GM21529 (cell line): ENCODE measurements at regions not wholly inside any gene's neighbourhood (a gene's known extent, or its start where the extent isn't known, plus 50 kb on each side); places are given as distances from the start of the nearest gene placed in this dataset.
"Not testable (repeated sequence)": the region's sequence is repeated elsewhere in the genome, so short reads cannot be mapped to it uniquely, and the experiment has no call there.

ENCODE experiments used
- ATAC-seq: cut with Tn5 transposase; IDR thresholded peaks from one replicate; pipeline ENCODE4 v1.9.1; 2021; ENCODE audit not compliant: unreplicated experiment

DNA sequence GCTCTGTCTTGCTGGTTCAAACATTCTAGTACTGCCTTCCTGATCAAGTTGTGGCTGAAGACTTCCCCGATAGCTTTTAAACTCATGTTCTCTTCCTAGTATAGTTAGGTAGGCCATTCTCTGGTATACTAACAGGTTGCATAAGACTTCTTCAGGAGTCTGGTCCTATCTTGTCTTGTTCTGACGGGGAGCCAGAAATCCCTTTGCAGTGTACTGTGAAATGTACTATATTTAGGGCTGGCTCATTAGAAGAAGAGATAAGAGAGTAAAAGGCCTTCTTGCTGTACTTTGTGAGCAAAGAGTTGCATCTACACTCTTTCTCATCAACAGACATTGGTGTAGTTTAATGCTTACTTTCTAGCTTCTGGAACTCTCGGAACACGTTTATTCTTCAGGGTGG lies 331.9 kb downstream of the NUP35 start:
- ATAC-seq: no peak

DNA sequence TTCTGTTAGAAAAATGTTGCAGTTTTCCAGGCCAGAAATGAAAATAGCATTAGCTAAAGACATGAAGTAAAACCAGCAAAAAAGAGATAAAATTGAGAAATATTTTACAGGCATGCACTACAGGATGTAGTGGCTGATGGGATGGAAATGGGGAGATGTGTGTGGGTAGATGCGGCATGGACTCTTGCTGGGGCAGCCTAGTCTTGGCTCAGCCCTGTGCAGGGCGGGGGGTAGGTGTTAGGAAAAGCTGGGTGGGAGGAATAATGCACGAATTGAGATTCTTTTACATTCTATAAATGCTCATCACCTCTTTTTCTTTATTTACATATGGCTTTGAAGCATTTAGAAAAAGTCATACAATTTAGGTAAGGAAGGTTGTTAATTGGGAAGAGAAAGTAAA lies 334.2 kb downstream of the NUP35 start:
- no peak for ATAC-seq

DNA sequence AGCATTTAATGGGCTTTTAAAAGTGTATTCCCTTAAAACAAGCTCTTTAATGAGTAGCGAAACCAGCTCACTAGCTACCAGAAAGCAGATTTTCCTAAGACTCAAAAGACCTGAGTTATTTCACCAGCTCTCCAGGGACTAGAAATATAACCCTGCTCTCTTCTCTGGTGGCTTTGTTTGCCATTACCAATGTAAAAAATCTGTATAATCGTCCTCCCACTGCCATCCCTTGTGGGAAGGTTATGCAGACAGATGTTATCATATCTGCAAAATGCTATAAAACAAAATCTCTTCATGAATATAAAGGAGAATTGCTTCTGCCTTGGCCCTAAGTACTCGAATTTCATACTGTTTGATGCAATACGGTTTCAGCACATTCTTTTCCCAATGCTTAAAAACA lies 335.2 kb downstream of the NUP35 start:
- no peak for ATAC-seq

DNA sequence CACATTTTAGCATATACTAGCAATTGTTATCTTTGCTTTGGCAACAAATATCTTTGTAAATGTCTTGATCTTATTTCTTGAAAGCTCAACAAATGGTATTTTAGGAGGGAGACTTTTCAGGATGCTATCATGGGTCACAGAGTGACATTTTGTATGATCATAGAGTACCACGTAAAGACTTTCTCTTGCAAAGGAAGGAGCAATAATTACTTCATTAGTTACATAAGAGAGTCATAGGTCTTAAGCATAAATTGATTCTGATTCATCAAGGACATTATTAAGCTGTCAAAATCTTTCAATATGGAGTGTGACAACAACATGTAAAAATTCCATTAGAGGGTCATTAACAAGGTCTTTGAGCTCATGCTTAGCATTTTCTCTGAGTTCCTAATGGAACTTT lies 339.6 kb downstream of the NUP35 start:
- no peak for ATAC-seq

DNA sequence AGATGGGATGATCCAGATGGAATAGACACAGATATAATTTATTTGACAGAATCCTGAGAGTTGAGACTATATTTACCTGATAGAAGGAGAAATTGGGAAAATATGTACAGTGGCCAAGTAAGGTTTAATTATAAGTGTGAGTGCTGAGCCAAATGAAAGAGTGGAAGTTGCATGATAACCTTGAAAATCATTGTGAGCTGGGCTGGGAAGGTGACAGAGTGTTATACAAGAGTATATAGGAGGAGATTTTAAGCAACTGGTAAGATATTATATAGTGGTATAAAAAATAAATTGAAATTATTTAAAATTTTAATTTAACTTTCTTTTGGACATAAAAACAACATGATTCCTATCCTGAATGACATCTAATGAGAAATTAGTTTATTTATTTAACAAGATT lies 340.8 kb downstream of the NUP35 start:
- ATAC-seq: no peak

DNA sequence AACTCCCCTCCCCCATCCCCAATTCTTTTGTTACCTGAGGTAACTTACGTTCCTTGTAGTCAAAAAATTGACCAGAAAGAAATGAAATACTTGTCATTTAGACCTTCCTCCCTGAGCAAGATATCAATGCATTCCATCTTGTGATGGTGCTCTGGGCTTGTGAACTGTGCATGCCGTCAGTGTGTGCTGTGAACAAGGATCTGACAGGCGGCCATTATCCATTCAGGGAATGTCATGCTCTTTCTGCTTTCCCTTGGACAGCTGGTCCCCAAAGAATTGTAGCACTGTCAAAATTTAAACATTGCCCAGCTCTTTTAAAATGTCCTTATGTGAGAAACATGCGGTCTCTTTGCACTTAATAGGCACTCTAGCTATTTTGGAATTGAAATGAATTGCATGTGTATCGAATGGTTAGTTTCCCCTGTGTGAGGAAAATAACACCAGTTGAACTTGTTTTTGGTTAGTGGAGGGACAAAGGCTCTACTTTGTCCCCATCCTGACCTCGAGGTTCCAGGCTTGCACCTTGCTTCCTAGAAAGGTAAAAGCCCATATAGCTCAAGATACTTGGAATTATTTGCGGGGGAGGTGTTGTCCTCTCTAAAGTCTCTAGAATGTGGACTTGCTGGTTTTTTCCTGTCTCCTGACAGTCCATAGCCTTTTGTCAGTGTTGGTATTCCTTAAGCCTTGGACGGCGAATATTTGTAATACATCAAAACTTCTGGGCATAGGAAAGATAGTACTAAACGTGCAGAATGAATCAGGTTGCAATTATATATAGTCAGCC lies 350.9 kb downstream of the NUP35 start:
- ATAC-seq: no peak

DNA sequence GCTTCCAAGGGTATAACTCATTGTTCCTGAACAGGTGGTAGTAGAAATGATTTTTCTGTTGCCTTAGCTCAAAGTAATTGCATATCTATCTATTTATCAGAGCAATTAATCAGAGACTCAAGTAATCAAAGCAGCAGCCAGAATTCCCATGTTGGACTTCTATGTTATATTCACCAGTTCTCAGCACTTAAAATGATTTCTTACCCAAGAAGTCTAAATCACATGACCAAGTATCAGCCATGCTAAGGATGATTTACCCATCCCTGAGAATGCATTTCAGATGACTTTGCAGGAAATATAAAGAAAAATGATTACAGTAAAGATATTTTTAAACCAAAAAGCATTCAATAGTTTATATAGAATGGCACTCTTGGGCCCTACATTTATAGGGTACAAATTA lies 352.2 kb downstream of the NUP35 start:
- ATAC-seq: no peak

DNA sequence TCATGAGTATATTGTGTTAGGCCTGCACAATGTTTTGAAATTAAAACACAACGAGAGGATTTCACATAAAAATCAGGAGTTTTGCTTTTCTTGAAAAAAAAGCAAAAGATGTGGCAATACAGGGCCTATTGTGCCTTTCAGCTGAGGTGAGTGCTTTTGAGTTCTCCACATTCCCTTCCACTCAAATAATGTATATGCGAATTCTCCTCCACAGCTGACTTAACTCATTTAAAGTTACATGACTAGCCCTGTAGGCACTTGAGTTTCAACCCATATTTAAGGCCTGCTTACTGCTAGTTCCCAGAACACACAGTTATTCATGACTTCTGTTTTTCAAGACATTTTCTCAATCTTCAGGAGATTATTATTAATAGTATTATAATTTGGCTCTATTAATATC lies 353.1 kb downstream of the NUP35 start:
- ATAC-seq: no peak

DNA sequence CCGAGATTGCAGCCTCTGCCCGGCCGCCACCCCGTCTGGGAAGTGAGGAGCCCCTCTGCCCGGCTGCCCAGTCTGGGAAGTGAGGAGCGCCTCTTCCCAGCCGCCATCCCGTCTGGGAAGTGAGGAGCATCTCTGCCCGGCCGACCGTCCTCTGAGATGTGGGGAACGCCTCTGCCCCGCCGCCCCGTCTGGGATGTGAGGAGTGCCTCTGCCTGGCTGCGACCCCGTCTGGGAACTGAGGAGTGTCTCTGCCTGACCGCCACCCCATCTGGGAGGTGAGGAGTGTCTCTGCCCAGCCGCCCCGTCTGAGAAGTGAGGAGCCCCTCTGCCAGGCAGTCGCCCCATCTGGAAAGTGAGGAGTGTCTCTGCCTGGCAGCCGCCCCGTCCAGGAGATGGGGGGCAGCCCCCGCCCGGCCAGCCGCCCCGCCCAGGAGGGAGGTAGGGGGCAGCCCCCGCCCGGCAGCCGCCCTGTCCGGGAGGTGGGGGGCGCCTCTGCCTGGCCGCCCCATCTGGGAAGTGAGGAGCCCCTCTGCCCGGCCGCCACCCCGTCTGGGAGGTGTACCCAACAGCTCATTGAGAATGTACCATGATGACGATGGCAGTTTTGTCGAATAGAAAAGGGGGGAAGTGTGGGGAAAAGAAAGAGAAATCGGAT lies 354.8 kb downstream of the NUP35 start:
- ATAC-seq: not testable (repeated sequence)

DNA sequence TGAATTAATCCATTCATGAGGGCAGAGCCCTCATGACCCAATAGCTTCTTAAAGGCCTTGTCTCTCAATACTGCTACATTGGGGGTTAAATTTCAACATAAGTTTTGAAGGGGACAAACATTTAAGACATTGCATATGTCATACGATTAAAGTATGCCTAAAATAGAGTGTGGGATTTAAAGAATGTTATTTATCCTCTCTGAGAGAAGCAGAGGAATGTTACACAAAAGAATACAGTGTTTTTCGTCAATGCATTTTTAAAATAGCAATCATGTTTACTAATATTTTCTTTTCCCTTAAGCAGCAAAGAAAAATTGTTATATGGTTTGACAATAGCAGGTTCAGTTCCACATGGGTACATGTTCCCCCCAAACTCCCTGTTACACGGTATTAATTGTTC lies 363.1 kb downstream of the NUP35 start:
- no peak for ATAC-seq

DNA sequence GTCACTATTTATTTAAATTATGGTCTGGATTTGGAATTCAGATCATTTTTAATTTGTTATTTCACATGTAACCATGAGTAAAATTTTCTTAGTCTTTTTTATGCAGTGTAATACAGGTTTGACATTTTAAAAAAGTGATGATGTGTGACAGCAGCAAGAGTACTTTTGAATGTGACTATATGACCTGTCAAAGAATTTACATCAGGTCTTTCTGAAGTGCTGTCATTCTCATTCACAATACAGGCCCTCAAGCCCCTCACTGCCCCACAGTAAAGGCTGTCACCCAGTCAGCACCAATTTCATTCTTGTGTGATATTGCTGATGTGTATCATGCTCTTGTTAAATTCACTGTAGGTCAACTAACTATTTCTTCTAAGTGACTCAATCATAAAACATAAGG lies 364.2 kb downstream of the NUP35 start:
- ATAC-seq: no peak

DNA sequence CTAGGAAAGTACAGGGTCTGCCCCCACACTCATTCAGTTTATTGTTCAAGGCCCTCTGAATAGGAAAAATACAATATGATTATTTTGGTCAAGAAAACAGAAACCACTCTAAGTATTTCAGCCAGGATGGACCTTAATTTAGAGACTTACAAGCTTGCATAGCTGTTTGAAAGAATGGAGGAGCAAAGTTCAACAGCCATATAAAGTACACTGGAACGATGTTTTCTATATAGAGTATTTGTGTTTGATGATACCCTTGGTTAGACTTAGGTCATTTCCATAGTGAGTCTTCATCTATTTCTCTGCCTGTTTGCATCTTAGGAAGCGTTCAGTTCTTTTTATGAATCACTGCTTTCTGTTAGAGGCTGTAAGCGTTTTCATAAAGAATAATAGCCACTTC lies 366.2 kb downstream of the NUP35 start:
- ATAC-seq: no peak

DNA sequence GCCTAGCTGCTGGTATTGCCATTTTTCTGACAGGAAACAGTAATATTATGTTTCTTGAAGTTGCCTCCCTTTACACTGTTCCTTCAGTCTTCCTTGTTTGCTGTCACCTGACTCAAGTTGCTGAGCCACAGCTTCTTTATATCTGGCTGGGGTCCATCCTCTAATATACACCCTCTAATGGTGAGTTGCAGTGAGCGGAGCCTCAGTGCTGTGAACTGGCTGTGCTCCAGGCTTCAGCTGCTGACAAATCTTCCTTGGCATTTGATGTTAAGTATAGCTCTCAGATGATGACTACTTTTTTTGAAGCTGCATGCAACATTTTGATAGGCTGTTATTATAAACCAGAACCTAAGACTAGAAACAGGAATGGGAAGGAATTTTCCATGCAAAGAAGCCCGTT lies 366.7 kb downstream of the NUP35 start:
- no peak for ATAC-seq

DNA sequence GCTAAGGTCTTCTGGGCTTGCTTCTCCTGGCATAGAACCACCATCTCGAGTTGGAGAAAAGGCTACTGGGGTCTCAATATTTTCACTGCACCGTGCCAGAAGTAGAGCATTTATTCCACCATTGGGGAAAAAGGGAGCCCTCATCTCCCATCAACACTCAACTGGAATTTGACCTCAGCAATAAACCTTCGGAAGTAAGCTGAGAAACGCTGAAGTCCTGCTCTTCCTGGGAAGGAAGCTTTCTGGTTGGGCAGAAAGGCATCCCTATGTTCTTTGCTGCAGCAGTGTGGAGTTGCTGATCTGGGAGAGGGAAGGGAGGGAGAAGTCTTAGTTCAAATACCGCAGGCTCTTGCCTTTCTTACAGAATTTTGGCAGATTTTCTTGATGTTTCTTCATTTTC lies 368.8 kb downstream of the NUP35 start:
- no peak for ATAC-seq

DNA sequence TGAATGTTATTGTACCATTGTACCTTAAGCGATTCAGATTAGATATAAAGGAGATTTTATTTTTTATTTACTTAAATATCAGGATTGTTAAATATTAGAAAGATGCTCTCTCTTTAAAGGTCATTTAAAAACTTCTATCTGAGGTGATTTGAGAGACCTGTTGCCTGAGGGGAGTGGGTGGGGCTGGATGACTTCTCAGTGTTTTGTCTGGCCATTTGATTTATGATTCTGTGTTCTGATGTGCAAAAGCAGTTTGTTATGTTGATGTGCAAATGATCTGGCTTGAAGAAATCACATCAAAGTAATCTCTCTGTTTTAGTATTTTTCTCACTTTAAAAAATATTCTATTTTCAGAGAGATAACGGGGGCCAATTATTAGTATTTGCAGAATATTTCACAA lies 370.8 kb downstream of the NUP35 start:
- no peak for ATAC-seq

DNA sequence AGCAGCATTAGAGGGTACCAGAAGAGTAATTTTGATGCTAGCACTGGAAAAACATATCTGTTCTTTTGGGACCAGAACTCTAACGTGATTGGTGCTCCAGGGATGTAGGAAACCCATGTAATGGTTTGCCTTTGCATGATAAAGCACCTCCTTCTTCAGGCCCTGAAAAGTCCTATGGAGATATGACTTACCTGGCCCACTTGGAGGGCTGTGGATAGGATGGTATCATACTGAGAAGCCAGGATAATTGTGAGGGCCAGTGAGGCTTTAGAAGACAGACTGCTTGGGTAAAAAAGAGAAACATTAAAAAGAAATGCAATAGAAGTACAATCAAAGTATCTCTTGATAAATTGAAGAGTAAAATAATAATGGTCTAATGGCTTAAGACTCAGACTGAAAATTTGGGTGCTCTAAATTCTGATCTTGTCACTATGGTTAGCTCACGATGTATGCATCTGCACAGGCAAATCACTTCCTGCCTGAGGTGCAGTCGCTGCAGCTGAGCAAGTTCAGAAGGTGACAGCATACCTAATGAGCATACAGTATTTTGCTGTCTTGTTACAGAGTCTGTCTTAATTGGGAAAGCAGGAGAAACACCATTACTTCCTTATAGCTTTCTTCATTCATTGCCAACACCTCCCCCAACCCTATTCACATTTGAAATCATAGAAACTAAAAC lies 371.5 kb downstream of the NUP35 start:
- ATAC-seq: peak; percentile 99

DNA sequence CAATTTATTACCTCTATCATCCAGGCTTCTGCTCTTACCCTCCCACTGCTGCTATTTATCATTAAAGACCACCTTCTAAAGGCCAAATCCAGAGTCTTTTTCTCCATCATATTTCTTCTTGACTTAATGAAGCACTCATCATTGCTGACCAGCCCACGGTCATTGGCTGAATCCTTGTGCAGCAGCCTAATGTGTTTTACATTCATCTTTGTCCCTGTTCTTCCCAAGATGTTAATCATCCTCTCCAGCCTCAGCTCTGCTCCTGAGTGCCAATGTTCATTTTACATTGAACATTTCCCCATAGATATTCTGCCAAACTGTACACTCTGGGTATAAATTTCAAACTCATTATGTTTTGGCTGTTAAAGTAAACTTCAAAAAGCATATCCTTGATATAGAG lies 373.6 kb downstream of the NUP35 start:
- ATAC-seq: no peak

DNA sequence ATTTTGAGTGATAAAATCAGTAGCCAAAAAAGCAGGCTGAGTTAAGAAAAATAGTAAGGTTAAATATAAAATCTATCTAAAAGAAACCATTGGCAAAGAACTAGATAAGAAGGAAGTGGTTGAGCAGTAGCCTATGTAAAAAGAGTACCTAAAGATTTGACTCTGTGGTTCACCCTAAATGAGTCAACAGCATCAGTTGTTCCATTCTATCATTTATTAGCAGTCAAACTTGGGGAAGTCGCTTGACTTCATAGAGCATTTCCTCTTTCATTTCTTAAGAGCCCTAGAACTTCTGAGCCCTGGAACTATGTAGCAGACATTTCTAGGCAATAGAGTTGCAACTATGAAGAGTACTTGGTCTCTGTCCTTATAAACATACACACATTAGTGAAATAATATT lies 381.7 kb downstream of the NUP35 start:
- ATAC-seq: peak; percentile 86

DNA sequence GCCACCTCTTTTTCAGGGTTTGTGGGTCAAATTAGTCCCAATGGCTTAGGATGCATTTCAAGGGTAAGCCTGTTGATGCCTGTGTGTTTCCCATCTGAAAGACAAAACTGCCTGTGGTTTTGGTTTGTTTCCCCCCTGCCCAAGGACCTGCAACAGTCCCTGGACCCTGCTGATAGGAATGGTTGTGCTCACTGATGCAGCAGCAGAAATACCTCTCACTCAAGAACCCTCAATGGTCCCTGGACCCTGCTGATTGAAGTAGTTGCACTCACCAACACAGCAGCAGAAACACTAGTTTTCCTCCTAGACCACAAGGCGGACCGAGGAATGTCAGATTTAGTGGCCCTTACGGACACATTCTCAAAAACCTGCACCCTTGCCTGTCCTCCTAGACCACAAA lies 386.9 kb downstream of the NUP35 start:
- ATAC-seq: no peak

DNA sequence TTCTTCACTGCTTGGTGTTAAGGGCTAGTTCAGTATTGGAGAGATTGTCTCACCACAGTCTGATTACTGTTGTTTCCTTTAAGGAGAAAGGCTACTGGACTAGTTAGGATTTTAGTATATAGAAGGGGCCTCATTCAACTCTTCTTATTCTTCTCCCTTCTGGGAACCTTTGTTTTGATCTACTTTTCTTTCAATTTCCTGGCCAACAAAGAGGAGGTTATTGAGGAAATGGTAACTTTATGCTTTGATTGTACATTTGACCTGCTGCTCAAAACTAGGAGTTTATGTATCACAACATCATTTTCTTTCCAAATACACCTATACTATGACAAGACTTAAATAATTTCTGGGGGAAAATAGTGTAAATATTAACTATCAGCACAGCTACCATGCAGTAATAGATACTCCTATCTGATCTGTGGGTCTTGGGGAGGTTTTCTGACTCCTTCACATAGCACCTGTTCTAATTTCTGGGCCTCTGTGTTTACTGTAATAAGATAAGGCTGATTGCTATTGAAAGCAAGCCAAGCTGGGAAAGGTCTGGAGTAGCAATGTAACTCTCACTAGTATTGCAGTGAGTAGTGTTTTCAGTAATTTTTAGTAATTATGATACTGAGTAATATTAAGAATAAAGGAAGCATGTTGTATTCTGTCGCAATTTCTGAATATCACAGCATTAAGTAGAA lies 395.3 kb downstream of the NUP35 start:
- no peak for ATAC-seq

DNA sequence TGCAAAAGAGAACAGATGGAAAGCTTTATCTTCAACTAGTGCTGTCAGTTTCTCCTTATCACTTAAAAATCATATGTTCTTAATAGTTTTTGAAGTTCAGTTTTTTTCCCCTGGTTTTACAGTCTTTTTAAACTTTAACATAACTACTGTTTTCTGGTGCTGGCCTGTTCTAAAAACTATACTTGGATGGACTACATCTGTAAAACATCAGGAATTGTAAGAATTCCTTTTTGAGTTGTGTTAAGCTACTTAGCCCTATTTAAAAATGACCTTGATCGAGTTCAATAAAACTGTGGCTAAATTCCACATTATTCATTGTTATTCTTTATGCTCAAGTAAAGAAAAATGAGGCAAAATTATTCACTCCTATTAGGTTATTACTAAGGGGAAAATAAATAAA lies 397.7 kb downstream of the NUP35 start:
- no peak for ATAC-seq
